ENCODE measurements at regions not wholly inside any gene's neighbourhood (a gene's known extent, or its start where the extent isn't known, plus 50 kb on each side); places are given as distances from the start of the nearest gene placed in this dataset.

DNA sequence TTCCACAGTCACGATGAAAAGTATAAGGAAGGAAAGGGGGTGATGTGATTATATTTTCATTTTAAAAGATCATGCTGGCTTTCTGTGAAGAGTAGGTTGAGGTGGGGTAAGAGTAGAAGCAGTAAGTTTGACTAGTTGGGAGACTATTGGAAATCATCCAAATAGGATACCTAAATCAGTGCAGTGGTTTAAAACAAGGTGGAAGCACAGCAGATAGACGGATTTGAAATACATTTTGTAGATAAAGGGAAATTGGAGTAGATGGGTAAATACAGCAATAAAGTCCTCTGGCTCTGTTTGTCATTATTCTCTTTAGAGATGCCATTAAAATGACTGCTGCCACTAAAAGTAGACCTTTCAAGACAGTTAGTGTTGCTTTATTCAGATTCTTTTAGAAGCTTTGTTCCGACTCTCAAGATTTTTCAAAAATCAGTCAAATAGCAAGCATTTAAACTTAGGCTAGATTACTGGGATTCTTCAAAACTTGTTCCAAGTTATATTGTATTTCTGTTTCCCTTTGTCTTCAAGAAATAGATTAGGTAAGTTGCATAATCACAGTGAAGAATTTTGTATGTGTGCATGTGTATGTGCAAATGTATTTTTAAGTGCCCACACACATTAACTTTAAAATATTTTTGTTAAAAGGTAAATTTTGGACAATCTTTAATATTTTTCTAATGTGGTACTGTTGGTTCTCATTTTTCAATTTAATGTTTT lies 61.7 kb upstream of the DTNA start:
- TF ChIP-seq GATA2 (IDR thresholded peaks at IDR 0.05; ENCODE audit: low read depth, low read length) (no peak), GATA3 (IDR thresholded peaks at IDR 0.05; ENCODE audit: low read depth, low read length) (no peak)
